Ishikawa (cell line): ENCODE measurements at regions not wholly inside any gene's neighbourhood (a gene's known extent, or its start where the extent isn't known, plus 50 kb on each side); places are given as distances from the start of the nearest gene placed in this dataset.
A peak's percentile ranks its signal among the peaks of the same experiment; 100 is the strongest.

Experiments used
- CEBPB ChIP-seq: IDR thresholded peaks from 2 replicates; pipeline ENCODE4 v1.6.1; 2012
- CREB1 ChIP-seq: IDR thresholded peaks from 2 replicates; pipeline ENCODE4 v1.6.1; 2012; ENCODE audit warnings: low read depth
- EGR1 ChIP-seq: IDR thresholded peaks from 2 replicates; pipeline ENCODE4 v1.6.1; 2012
- EP300 ChIP-seq: IDR thresholded peaks from 2 replicates; pipeline ENCODE4 v1.6.1; 2012; ENCODE audit warnings: borderline replicate concordance
- FOXM1 ChIP-seq: IDR thresholded peaks from 2 replicates; pipeline ENCODE4 v1.6.1; 2012; ENCODE audit warnings: low read depth, borderline replicate concordance
- MAX ChIP-seq: IDR thresholded peaks from 2 replicates; pipeline ENCODE4 v1.6.1; 2012
- NFIC ChIP-seq: IDR thresholded peaks from 2 replicates; pipeline ENCODE4 v1.6.1; 2012
- RAD21 ChIP-seq: IDR thresholded peaks from 2 replicates; pipeline ENCODE4 v1.6.1; 2012; ENCODE audit warnings: low read depth
- REST ChIP-seq: IDR thresholded peaks from 2 replicates; pipeline ENCODE4 v1.6.1; 2012; ENCODE audit warnings: low read depth, mild to moderate bottlenecking
- TAF1 ChIP-seq: IDR thresholded peaks from 2 replicates; pipeline ENCODE4 v1.6.1; 2012; ENCODE audit warnings: low read depth, mild to moderate bottlenecking
- TCF12 ChIP-seq: IDR thresholded peaks from 2 replicates; pipeline ENCODE4 v1.6.1; 2012; ENCODE audit warnings: low read depth
- TEAD4 ChIP-seq: IDR thresholded peaks from 2 replicates; pipeline ENCODE4 v1.6.1; 2012
- USF1 ChIP-seq: IDR thresholded peaks from 2 replicates; pipeline ENCODE4 v1.6.1; 2012
- YY1 ChIP-seq: IDR thresholded peaks from 2 replicates; pipeline ENCODE4 v1.6.1; 2012; ENCODE audit warnings: low read depth
- ZBTB7A ChIP-seq: IDR thresholded peaks from 2 replicates; pipeline ENCODE4 v1.6.1; 2012; ENCODE audit warnings: low read depth

- TF ChIP-seq EGR1 (no peak), CEBPB (no peak), TEAD4 (no peak), NFIC (no peak), FOXM1 (no peak), YY1 (no peak), MAX (no peak), CREB1 (no peak), USF1 (no peak), TAF1 (no peak), TCF12 (no peak), ZBTB7A (no peak)
Observed at GRCh38 chr4:108466936-108467902, 153.2 kb upstream of the RPL34 start.

GRCh38 chr4:108465886-108466500, 154.4 kb upstream of the RPL34 start:
- TF ChIP-seq YY1: no peak
- TF ChIP-seq CREB1: no peak
- TF ChIP-seq RAD21: no peak
- TF ChIP-seq ZBTB7A: no peak
- TF ChIP-seq NFIC: no peak
- no peak for TF ChIP-seq EGR1

- no peak for TF ChIP-seq TCF12
- TF ChIP-seq YY1: no peak
Observed at GRCh38 chr4:108458681-108459080, 161.7 kb upstream of the RPL34 start.

GRCh38 chr4:108454227-108454626, 166.1 kb upstream of the RPL34 start:
- no peak for TF ChIP-seq CEBPB
- peak; percentile 43 for TF ChIP-seq NFIC

GRCh38 chr4:108453366-108453765, 167.0 kb upstream of the RPL34 start:
- TF ChIP-seq REST (no peak), TEAD4 (no peak), YY1 (no peak), EGR1 (no peak), TCF12 (no peak), MAX (no peak), FOXM1 (no peak), TAF1 (no peak), RAD21 (no peak), CREB1 (no peak)

GRCh38 chr4:108450236-108450898, 170.0 kb upstream of the RPL34 start:
- TF ChIP-seq EP300: no peak
- TF ChIP-seq YY1: no peak
- TF ChIP-seq TCF12: no peak
- no peak for TF ChIP-seq NFIC
- no peak for TF ChIP-seq EGR1
- no peak for TF ChIP-seq TAF1
- no peak for TF ChIP-seq USF1
- no peak for TF ChIP-seq MAX
- no peak for TF ChIP-seq CEBPB
- no peak for TF ChIP-seq ZBTB7A
- no peak for TF ChIP-seq FOXM1

GRCh38 chr4:108449129-108449528, 171.2 kb upstream of the RPL34 start:
- TF ChIP-seq EGR1 (no peak), CREB1 (no peak), ZBTB7A (no peak), USF1 (no peak), EP300 (no peak), NFIC (no peak), MAX (no peak), TEAD4 (no peak)
